PC-3 (cell line): ENCODE measurements at regions not wholly inside any gene's neighbourhood (a gene's known extent, or its start where the extent isn't known, plus 50 kb on each side); places are given as distances from the start of the nearest gene placed in this dataset.
A peak's percentile ranks its signal among the peaks of the same experiment; 100 is the strongest.

ENCODE experiments used
- ATAC-seq: fragments of 200-7000 bp; cut with Tn5 transposase; 2 replicates; pipeline ENCODE4 v1.9.1; 2020; ENCODE audit warnings: mild to moderate bottlenecking, moderate library complexity
- BruUV-seq: library from RNA; stranded (reverse); fragments of 400-500 nt; replicated peaks from 2 replicates; lab custom pipeline; 2021; lab: Mats Ljungman, UMichigan
- CTCF ChIA-PET: fragments of 300-600 bp; sonication (Branson Sonifier 250); formaldehyde crosslinking; loops from one replicate; lab custom pipeline; 2022; ENCODE audit warnings: antibody characterized with exemption; lab: Charles Lee
- POLR2A ChIA-PET: fragments of 300-600 bp; sonication (Branson Sonifier 250); formaldehyde crosslinking; loops from one replicate; lab custom pipeline; 2022; ENCODE audit warnings: antibody characterized with exemption; ENCODE audit not compliant: unreplicated experiment; lab: Charles Lee
- DNase-seq: peaks from one replicate; pipeline ENCODE4 v3.0.0-alpha.2; 2015
- H2AFZ ChIP-seq: fragments of 300-600 bp; sonication (generic); 2 replicates; pipeline ENCODE4 v1.6.0; 2016; ENCODE audit warnings: antibody characterized with exemption, low read length
- H3F3A ChIP-seq: fragments of 300-600 bp; sonication (generic); one replicate; pipeline ENCODE4 v1.6.0; 2017; ENCODE audit warnings: antibody characterized with exemption, low read length, control low read depth, mild to moderate bottlenecking; ENCODE audit not compliant: unreplicated experiment
- H3K27ac ChIP-seq: fragments of 300-600 bp; sonication (generic); 2 replicates; pipeline ENCODE4 v1.5.1; 2016; ENCODE audit warnings: mild to moderate bottlenecking, low read length
- H3K27me3 ChIP-seq: fragments of 300-600 bp; sonication (generic); 2 replicates; pipeline ENCODE4 v1.6.1; 2016; ENCODE audit warnings: low read length, mixed read lengths
- H3K36me3 ChIP-seq: fragments of 300-600 bp; sonication (generic); 2 replicates; pipeline ENCODE4 v1.6.1; 2016; ENCODE audit warnings: low read depth, mixed run types, low read length, mixed read lengths
- H3K4me1 ChIP-seq: fragments of 300-600 bp; sonication (generic); 2 replicates; pipeline ENCODE4 v1.5.1; 2016; ENCODE audit warnings: low read length; ENCODE audit not compliant: insufficient read depth
- H3K4me2 ChIP-seq: fragments of 300-600 bp; sonication (generic); 2 replicates; pipeline ENCODE4 v1.6.0; 2016; ENCODE audit warnings: low read length
- H3K4me3 ChIP-seq: fragments of 300-600 bp; sonication (generic); 2 replicates; pipeline ENCODE4 v1.5.1; 2016; ENCODE audit warnings: mild to moderate bottlenecking, low read length, mixed read lengths
- H3K79me2 ChIP-seq: fragments of 300-600 bp; sonication (generic); 2 replicates; pipeline ENCODE4 v1.6.1; 2017; ENCODE audit warnings: low read length, mixed read lengths
- H3K9ac ChIP-seq: fragments of 300-600 bp; sonication (generic); 2 replicates; pipeline ENCODE4 v1.6.0; 2016; ENCODE audit warnings: mild to moderate bottlenecking, low read length
- H3K9me2 ChIP-seq: fragments of 300-600 bp; sonication (generic); replicated peaks from 2 replicates; pipeline ENCODE4 v1.6.1; 2016; ENCODE audit warnings: mixed run types, low read length, mixed read lengths
- H3K9me3 ChIP-seq: fragments of 300-600 bp; sonication (generic); 2 replicates; pipeline ENCODE4 v1.6.1; 2016; ENCODE audit warnings: low read length, mixed read lengths
- H4K20me1 ChIP-seq: fragments of 300-600 bp; sonication (generic); 2 replicates; pipeline ENCODE4 v1.6.1; 2016; ENCODE audit warnings: low read length, mixed read lengths
- CTCF ChIP-seq: fragments of 300-600 bp; sonication (generic); conservative IDR thresholded peaks from 2 replicates; pipeline ENCODE4 v1.5.1; 2017; ENCODE audit warnings: antibody characterized with exemption, low read depth, mild to moderate bottlenecking, low read length
- EZH2 ChIP-seq: fragments of 300-600 bp; sonication (generic); IDR thresholded peaks from one replicate; pipeline ENCODE4 v1.6.1; 2017; ENCODE audit warnings: antibody characterized with exemption, mild to moderate bottlenecking, low read length; ENCODE audit not compliant: unreplicated experiment
- EZH2phosphoT487 ChIP-seq: fragments of 300-600 bp; sonication (generic); IDR thresholded peaks from 2 replicates; pipeline ENCODE4 v1.6.1; 2018; ENCODE audit warnings: mild to moderate bottlenecking, antibody characterized with exemption, low read length, borderline replicate concordance
- intact Hi-C: fragments of 100-400 bp; cut with micrococcal nuclease; formaldehyde crosslinking; loops from 2 replicates; pipeline ENCODE4 v1.9.0; 2023

GRCh38 chr1:216815260-216816131 is 92.3 kb upstream of the ESRRG start:
- ChIA-PET CTCF (no interaction called here), POLR2A (interaction anchor here (0.5 to 0.6 kb wide), 2 partner anchors 48 to 533 kb away, joined by 3 read pairs; no protein-coding TSS in a partner anchor)
- H3K9me2 ChIP-seq: no peaks in the 10 kb centered on the region
- no TSS peak for BruUV-seq
- no peaks in the 10 kb centered on the region for H3F3A ChIP-seq
- peaks cover 8% of the 10 kb centered on the region; the same call in 1 of the 2 replicates for H3K27me3 ChIP-seq
- no peak overlapping the region for H3K4me2 ChIP-seq
- no peaks in the 10 kb centered on the region for H3K9me3 ChIP-seq
- no peaks in the 10 kb centered on the region for H3K4me1 ChIP-seq
- no peaks in the 10 kb centered on the region for H4K20me1 ChIP-seq
- no peak for TF ChIP-seq EZH2phosphoT487
- no peak for TF ChIP-seq EZH2
- no peak for TF ChIP-seq CTCF
- intact Hi-C loops: no loop called here
- no peaks in the 10 kb centered on the region for H3K36me3 ChIP-seq
- H2AFZ ChIP-seq: no peak overlapping the region
- H3K9ac ChIP-seq: no peak overlapping the region
- H3K79me2 ChIP-seq: no peaks in the 10 kb centered on the region
- H3K27ac ChIP-seq: no peak overlapping the region
- DNase-seq (no peak), ATAC-seq (no peak)
- no peak overlapping the region for H3K4me3 ChIP-seq

GRCh38 chr1:216814576-216815259 is 91.5 kb upstream of the ESRRG start:
- Histone ChIP-seq H3K4me3 (no peak overlapping the region), H3K9me2 (no peaks in the 10 kb centered on the region), H3K4me2 (no peak overlapping the region), H3K36me3 (no peaks in the 10 kb centered on the region), H3K27me3 (peaks cover 7% of the 10 kb centered on the region; the same call in 1 of the 2 replicates), H4K20me1 (no peaks in the 10 kb centered on the region), H3K9me3 (no peaks in the 10 kb centered on the region), H3K79me2 (no peaks in the 10 kb centered on the region), H3K27ac (no peak overlapping the region), H3K4me1 (no peaks in the 10 kb centered on the region), H3K9ac (no peak overlapping the region), H3F3A (no peaks in the 10 kb centered on the region), H2AFZ (no peak overlapping the region)
- intact Hi-C loops: no loop called here
- ChIA-PET POLR2A (interaction anchor here (0.6 kb wide), 1 partner anchor 47 kb away, joined by 3 read pairs; no protein-coding TSS in a partner anchor), CTCF (no interaction called here)
- no TSS peak for BruUV-seq
- DNase-seq (no peak), ATAC-seq (no peak)
- TF ChIP-seq EZH2: no peak

- ChIA-PET POLR2A (no interaction called here), CTCF (no interaction called here)
- no peak overlapping the region for H3K27ac ChIP-seq
- H3K27me3 ChIP-seq: no peaks in the 10 kb centered on the region; the same call in 1 of the 2 replicates
- H3K79me2 ChIP-seq: no peaks in the 10 kb centered on the region
- H3K4me1 ChIP-seq: no peaks in the 10 kb centered on the region
- H3K4me2 ChIP-seq: no peak overlapping the region
- H3K9me2 ChIP-seq: no peaks in the 10 kb centered on the region
- intact Hi-C loops: no loop called here
- peak; percentile 19 for DNase-seq
- no peaks in the 10 kb centered on the region for H3K36me3 ChIP-seq
- H2AFZ ChIP-seq: no peak overlapping the region
- H3F3A ChIP-seq: no peaks in the 10 kb centered on the region
- no peak for ATAC-seq
- BruUV-seq: no TSS peak
- TF ChIP-seq CTCF: no peak
- no peak for TF ChIP-seq EZH2
- no peak for TF ChIP-seq EZH2phosphoT487
- H3K9ac ChIP-seq: no peak overlapping the region
- no peak overlapping the region for H3K4me3 ChIP-seq
- H3K9me3 ChIP-seq: no peaks in the 10 kb centered on the region
- no peaks in the 10 kb centered on the region for H4K20me1 ChIP-seq
Measured at GRCh38 chr1:216812966-216813365, 89.7 kb upstream of the ESRRG start.
